B cell (primary cell): ENCODE measurements at regions not wholly inside any gene's neighbourhood (a gene's known extent, or its start where the extent isn't known, plus 50 kb on each side); places are given as distances from the start of the nearest gene placed in this dataset.
"Not testable (repeated sequence)": the region's sequence is repeated elsewhere in the genome, so short reads cannot be mapped to it uniquely, and the experiment has no call there.

Source experiments
- ATAC-seq: fragments of 200-7000 bp; cut with Tn5 transposase; one replicate; pipeline ENCODE4 v1.10.0; 2021; ENCODE audit warnings: low read depth, mild to moderate bottlenecking, moderate number of reproducible peaks, moderate library complexity
- CTCF ChIA-PET: fragments of 350-600 bp; sonication (Branson Sonifier 250); formaldehyde crosslinking; loops from one replicate; lab custom pipeline; 2021; ENCODE audit warnings: antibody characterized with exemption, inconsistent platforms; lab: Charles Lee
- POLR2A ChIA-PET: fragments of 350-600 bp; sonication (Branson Sonifier 250); formaldehyde crosslinking; loops from one replicate; lab custom pipeline; 2021; ENCODE audit warnings: antibody characterized with exemption; lab: Charles Lee
- DNase-seq: peaks from one replicate; pipeline ENCODE4 v3.0.0; 2013
- H2AFZ ChIP-seq: 2 replicates; pipeline ENCODE4 v1.6.1; 2012; ENCODE audit warnings: mild to moderate bottlenecking, low read depth, low read length; ENCODE audit not compliant: insufficient read depth, poor library complexity, severe bottlenecking
- H3K27ac ChIP-seq, 2 donors: 1 replicate in 1 of 2; 2 replicates in 1 of 2; pipeline ENCODE4 v1.5.1; 2012 to 2013; ENCODE audit warnings: low read length in 2 of 2, mild to moderate bottlenecking in 2 of 2, moderate library complexity in 1 of 2
- H3K27me3 ChIP-seq, 4 experiments: fragments of 200-600 bp in 1 of 4; sonication (generic) in 1 of 4; replicated peaks in 1 of 4; 1 replicate in 2 of 4; 2 replicates in 2 of 4; pipeline versions ENCODE4 v1.6.1 to v1.7.0; 2013 to 2016; ENCODE audit warnings: low read length in 3 of 4, mild to moderate bottlenecking in 2 of 4, mixed read lengths in 1 of 4, moderate library complexity in 1 of 4; ENCODE audit not compliant: insufficient read depth in 4 of 4, control insufficient read depth in 3 of 4; ENCODE audit errors: control extremely low read depth in 1 of 4
- H3K36me3 ChIP-seq, 2 experiments: replicated peaks in 1 of 2; 1 replicate in 1 of 2; 2 replicates in 1 of 2; pipeline versions ENCODE4 v1.6.1 to v1.7.1; 2013; ENCODE audit warnings: low read length in 1 of 2; ENCODE audit not compliant: insufficient read depth in 2 of 2, control insufficient read depth in 1 of 2; ENCODE audit errors: control extremely low read depth in 1 of 2, extremely low read depth in 1 of 2
- H3K4me1 ChIP-seq, 2 donors: fragments of 200-600 bp in 1 of 2; sonication (generic) in 1 of 2; 1 replicate in 1 of 2; 2 replicates in 1 of 2; pipeline versions ENCODE4 v1.5.1 to v1.6.1; 2013 to 2017; ENCODE audit warnings: low read length in 2 of 2; ENCODE audit not compliant: control insufficient read depth in 2 of 2, insufficient read depth in 2 of 2
- H3K4me2 ChIP-seq: replicated peaks from 2 replicates; pipeline ENCODE3; 2012; ENCODE audit warnings: mild to moderate bottlenecking, low read depth, low read length; ENCODE audit not compliant: poor library complexity, severe bottlenecking
- H3K4me3 ChIP-seq, 5 experiments: fragments of 200-600 bp in 1 of 5; sonication (generic) in 1 of 5; 1 replicate in 3 of 5; 2 replicates in 2 of 5; pipeline versions ENCODE4 v1.5.1 to v1.7.0; 2011 to 2016; ENCODE audit warnings: low read length in 4 of 5, mild to moderate bottlenecking in 4 of 5, low read depth in 2 of 5, control low read depth in 1 of 5, moderate library complexity in 1 of 5; ENCODE audit not compliant: insufficient read depth in 1 of 5; ENCODE audit errors: control extremely low read depth in 1 of 5, extremely low read depth in 1 of 5
- H3K79me2 ChIP-seq: fragments of 200-600 bp; sonication (generic); one replicate; pipeline ENCODE4 v1.6.0; 2016; ENCODE audit warnings: low read length; ENCODE audit not compliant: control insufficient read depth, insufficient read depth
- H3K9ac ChIP-seq: fragments of 200-600 bp; sonication (generic); 2 replicates; pipeline ENCODE4 v1.6.1; 2017; ENCODE audit warnings: mild to moderate bottlenecking, low read length, moderate library complexity
- H3K9me3 ChIP-seq, 3 donors: one replicate each; pipeline versions ENCODE4 v1.6.1 to v1.7.1; 2013; ENCODE audit warnings: low read length in 2 of 3; ENCODE audit not compliant: control insufficient read depth in 2 of 3, insufficient read depth in 1 of 3; ENCODE audit errors: control extremely low read depth in 1 of 3
- H4K20me1 ChIP-seq: 2 replicates; pipeline ENCODE4 v1.6.0; 2012; ENCODE audit warnings: mild to moderate bottlenecking, low read length; ENCODE audit not compliant: insufficient read depth, control insufficient read depth, poor library complexity, severe bottlenecking
- H3K27ac Mint-ChIP-seq: one replicate; pipeline ENCODE4 v1.8.0; 2021; ENCODE audit warnings: mixed read lengths
- H3K27me3 Mint-ChIP-seq: one replicate; pipeline ENCODE4 v1.8.0; 2021; ENCODE audit warnings: mixed read lengths
- H3K4me1 Mint-ChIP-seq: one replicate; pipeline ENCODE4 v1.8.0; 2021; ENCODE audit warnings: mixed read lengths
- H3K4me3 Mint-ChIP-seq: one replicate; pipeline ENCODE4 v1.8.0; 2021; ENCODE audit warnings: mixed read lengths
- H3K9me3 Mint-ChIP-seq: one replicate; pipeline ENCODE4 v1.8.0; 2022; ENCODE audit warnings: mixed read lengths; ENCODE audit not compliant: insufficient read depth
- CTCF ChIP-seq: fragments of 200-600 bp; IDR thresholded peaks from one replicate; pipeline ENCODE4 v1.8.0; 2022; ENCODE audit warnings: antibody characterized with exemption, mild to moderate bottlenecking
- EZH2 ChIP-seq: IDR thresholded peaks from 2 replicates; pipeline ENCODE4 v1.6.1; 2012; ENCODE audit warnings: borderline replicate concordance, low read depth, mild to moderate bottlenecking, moderate library complexity, low read length; ENCODE audit not compliant: insufficient read depth, poor library complexity, severe bottlenecking
- WGBS: methylation state at CpG from one replicate; pipeline ENCODE4 v1.1.5; 2013; ENCODE audit warnings: missing lambda C conversion rate; ENCODE audit not compliant: insufficient coverage; 5-methylcytosine and 5-hydroxymethylcytosine counted together
- intact Hi-C: fragments of 100-400 bp; cut with micrococcal nuclease; formaldehyde crosslinking; loops from one replicate; pipeline ENCODE4 v1.10.0; 2022

GRCh38 chr6:11445146-11445545, 92.4 kb upstream of the TMEM170B start:
- no peaks in the 10 kb centered on the region for H3K36me3 ChIP-seq
- peak overlapping the region; percentile 11 for H3K27ac Mint-ChIP-seq
- H3K79me2 ChIP-seq: no peaks in the 10 kb centered on the region
- peak overlapping the region; percentile 27 for H3K4me3 Mint-ChIP-seq
- no peaks in the 10 kb centered on the region for H3K27me3 Mint-ChIP-seq
- peaks cover 0 to 5% (median 3%) of the 10 kb centered on the region in 3 donors for H3K9me3 ChIP-seq
- intact Hi-C loops: loop anchor here (2.0 to 10.0 kb wide), 3 partner anchors 16 to 50 kb away; no protein-coding TSS in a partner anchor
- peak overlapping the region; percentile 7 for H3K9ac ChIP-seq
- no CpG with 5 or more reads among the region's 2 CpGs for WGBS
- no peaks in the 10 kb centered on the region for H3K27me3 ChIP-seq
- no peaks in the 10 kb centered on the region for H3K9me3 Mint-ChIP-seq
- no peak for DNase-seq
- peaks cover 60% of the 10 kb centered on the region for H3K4me1 Mint-ChIP-seq
- H3K4me1 ChIP-seq: peaks cover 32 to 45% of the 10 kb centered on the region in 2 donors
- H3K27ac ChIP-seq: peak overlapping the region in 1 of 2 donors; percentile 62
- CTCF ChIA-PET: interaction anchor here (1.2 kb wide), 1 partner anchor 16 kb away, joined by 4 read pairs; no protein-coding TSS in a partner anchor
- no peak overlapping the region for H2AFZ ChIP-seq
- ATAC-seq: no peak
- H3K4me2 ChIP-seq: peak overlapping the region; percentile 55
- no peak for TF ChIP-seq CTCF
- no peak for TF ChIP-seq EZH2
- peak overlapping the region in 1 of 5 experiments; percentile 4 for H3K4me3 ChIP-seq
- H4K20me1 ChIP-seq: no peaks in the 10 kb centered on the region
- POLR2A ChIA-PET: no interaction called here

- Histone ChIP-seq H3K4me1 (peaks cover 33 to 43% of the 10 kb centered on the region in 2 donors), H3K27ac (peak overlapping the region; percentile 33 to 62)
- H3K4me1 Mint-ChIP-seq: peaks cover 54% of the 10 kb centered on the region
- POLR2A ChIA-PET: interaction anchor here (0.7 kb wide), 1 partner anchor 914 kb away, joined by 10 read pairs; no protein-coding TSS in a partner anchor
- CTCF ChIA-PET, ATAC-seq, H3K4me3 Mint-ChIP-seq, H3K27me3 ChIP-seq, DNase-seq, H3K9me3 Mint-ChIP-seq, H3K79me2 ChIP-seq, H3K27me3 Mint-ChIP-seq, H3K36me3 ChIP-seq, H3K9me3 ChIP-seq, H2AFZ ChIP-seq, H3K4me3 ChIP-seq, H4K20me1 ChIP-seq, H3K4me2 ChIP-seq, H3K9ac ChIP-seq: not testable (repeated sequence)
- WGBS: no CpG with 5 or more reads among the region's 1 CpG
- peak overlapping the region; percentile 3 for H3K27ac Mint-ChIP-seq
- intact Hi-C loops: loop anchor here (10.0 kb wide), 1 partner anchor 52 kb away; no protein-coding TSS in a partner anchor
Observed at GRCh38 chr6:11443125-11443524, 94.4 kb upstream of the TMEM170B start.
